ENCODE measurements at regions not wholly inside any gene's neighbourhood (a gene's known extent, or its start where the extent isn't known, plus 50 kb on each side); places are given as distances from the start of the nearest gene placed in this dataset.

GRCh38 chr2:575030-575726 lies 102.0 kb downstream of the TMEM18 start:
- no peak for DNase-seq (ENCODE audit: low read depth)

- DNase-seq (ENCODE audit: low read depth): no peak
Measured at GRCh38 chr2:573805-574392, 103.3 kb downstream of the TMEM18 start.

GRCh38 chr2:573025-573424 lies 104.2 kb downstream of the TMEM18 start:
- no peak for DNase-seq (ENCODE audit: low read depth)

GRCh38 chr2:569681-570080 lies 107.5 kb downstream of the TMEM18 start:
- no peak for DNase-seq (ENCODE audit: low read depth)

GRCh38 chr2:568639-569235 lies 108.5 kb downstream of the TMEM18 start:
- DNase-seq (ENCODE audit: low read depth): no peak

- DNase-seq (ENCODE audit: low read depth): peak; percentile 75
Measured at GRCh38 chr2:567865-568638, 109.2 kb downstream of the TMEM18 start.

- DNase-seq (ENCODE audit: low read depth): no peak
Measured at GRCh38 chr2:567496-567864, 109.7 kb downstream of the TMEM18 start.

- DNase-seq (ENCODE audit: low read depth): no peak
Measured at GRCh38 chr2:566379-567313, 110.6 kb downstream of the TMEM18 start.

- no peak for DNase-seq (ENCODE audit: low read depth)
Measured at GRCh38 chr2:564471-565181, 112.6 kb downstream of the TMEM18 start.

GRCh38 chr2:563512-563911 lies 113.7 kb downstream of the TMEM18 start:
- DNase-seq (ENCODE audit: low read depth): no peak

- DNase-seq (ENCODE audit: low read depth): no peak
Measured at GRCh38 chr2:562391-563364, 114.5 kb downstream of the TMEM18 start.

GRCh38 chr2:558879-559278 lies 118.3 kb downstream of the TMEM18 start:
- no peak for DNase-seq (ENCODE audit: low read depth)

GRCh38 chr2:558302-558642 lies 118.9 kb downstream of the TMEM18 start:
- DNase-seq (ENCODE audit: low read depth): no peak

GRCh38 chr2:557635-558301 lies 119.4 kb downstream of the TMEM18 start:
- DNase-seq (ENCODE audit: low read depth): no peak

- DNase-seq (ENCODE audit: low read depth): no peak
Measured at GRCh38 chr2:556485-556884, 120.7 kb downstream of the TMEM18 start.

- peak; percentile 11 for DNase-seq (ENCODE audit: low read depth)
Measured at GRCh38 chr2:555164-555922, 121.9 kb downstream of the TMEM18 start.

GRCh38 chr2:554444-554843 lies 122.8 kb downstream of the TMEM18 start:
- DNase-seq (ENCODE audit: low read depth): peak; percentile 5

GRCh38 chr2:552906-553305 lies 124.3 kb downstream of the TMEM18 start:
- DNase-seq (ENCODE audit: low read depth): no peak

GRCh38 chr2:551621-552020 lies 125.6 kb downstream of the TMEM18 start:
- DNase-seq (ENCODE audit: low read depth): no peak
